Thoracic aorta (tissue), 2 donors: ENCODE measurements at regions not wholly inside any gene's neighbourhood (a gene's known extent, or its start where the extent isn't known, plus 50 kb on each side); places are given as distances from the start of the nearest gene placed in this dataset.

Experiments used
- ATAC-seq: fragments of 150-250 bp; one replicate; pipeline ENCODE4 v1.8.0; 2017; ENCODE audit warnings: low read depth; ENCODE audit not compliant: insufficient number of reproducible peaks, low FRiP score
- DNase-seq: peaks from one replicate; pipeline ENCODE4 v3.0.0-alpha.2; 2020; ENCODE audit warnings: low spot score
- H3K27ac ChIP-seq, 2 donors: fragments of 200-600 bp; sonication (generic); 1 replicate in 1 of 2; 2 replicates in 1 of 2; pipeline ENCODE4 v1.5.1; 2016; ENCODE audit warnings: mild to moderate bottlenecking in 2 of 2, moderate library complexity in 2 of 2
- H3K27me3 ChIP-seq: fragments of 200-600 bp; sonication (generic); replicated peaks from 2 replicates; pipeline ENCODE4 v1.6.0; 2016; ENCODE audit warnings: mild to moderate bottlenecking; ENCODE audit not compliant: insufficient read depth
- H3K36me3 ChIP-seq: fragments of 200-600 bp; sonication (generic); one replicate; pipeline ENCODE4 v1.5.1; 2016
- H3K4me1 ChIP-seq, 2 donors: fragments of 200-600 bp; sonication (generic); 1 replicate in 1 of 2; 2 replicates in 1 of 2; pipeline versions ENCODE4 v1.5.1 to v1.6.0; 2016; ENCODE audit warnings: low read depth in 2 of 2, mild to moderate bottlenecking in 1 of 2; ENCODE audit not compliant: control insufficient read depth in 1 of 2
- H3K4me3 ChIP-seq: fragments of 200-600 bp; sonication (generic); 2 replicates; pipeline ENCODE4 v1.5.1; 2016; ENCODE audit warnings: mild to moderate bottlenecking
- H3K9me3 ChIP-seq: fragments of 200-600 bp; sonication (generic); 2 replicates; pipeline ENCODE4 v1.5.1; 2016
- TF ChIP-seq, protein P1 (sequence below): fragments of 200-600 bp; sonication (generic); IDR thresholded peaks from one replicate; pipeline ENCODE4 v1.5.1; 2019; ENCODE audit warnings: antibody characterized with exemption

DNA sequence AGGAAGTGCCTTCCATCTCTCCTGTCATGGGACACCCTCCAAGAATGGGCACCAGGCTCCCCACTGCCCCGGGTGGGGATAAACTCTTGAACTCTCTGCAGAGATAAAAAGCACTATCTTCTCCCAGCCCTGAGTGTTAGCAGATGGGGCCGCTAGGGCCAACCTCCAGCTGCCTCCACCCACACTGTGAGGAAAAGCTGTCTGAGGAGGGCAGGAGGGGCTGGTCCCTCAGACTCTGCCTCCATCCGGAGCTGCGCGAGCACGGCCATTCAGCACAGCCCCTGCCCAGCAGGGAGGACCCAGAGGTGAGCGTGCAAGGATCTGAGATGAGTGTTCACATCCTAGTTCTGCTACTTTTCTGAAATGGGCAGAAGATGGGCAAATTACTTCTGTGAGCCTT lies 51.8 kb upstream of the TRABD2B start:
- Histone ChIP-seq H3K4me1 (peaks cover 29 to 62% of the 10 kb centered on the region in 2 donors), H3K27ac (peak overlapping the region; percentile 33 to 84), H3K27me3 (no peaks in the 10 kb centered on the region), H3K9me3 (no peaks in the 10 kb centered on the region), H3K36me3 (no peaks in the 10 kb centered on the region), H3K4me3 (no peak overlapping the region)
- no peak for DNase-seq
- TF ChIP-seq, protein P1, sequence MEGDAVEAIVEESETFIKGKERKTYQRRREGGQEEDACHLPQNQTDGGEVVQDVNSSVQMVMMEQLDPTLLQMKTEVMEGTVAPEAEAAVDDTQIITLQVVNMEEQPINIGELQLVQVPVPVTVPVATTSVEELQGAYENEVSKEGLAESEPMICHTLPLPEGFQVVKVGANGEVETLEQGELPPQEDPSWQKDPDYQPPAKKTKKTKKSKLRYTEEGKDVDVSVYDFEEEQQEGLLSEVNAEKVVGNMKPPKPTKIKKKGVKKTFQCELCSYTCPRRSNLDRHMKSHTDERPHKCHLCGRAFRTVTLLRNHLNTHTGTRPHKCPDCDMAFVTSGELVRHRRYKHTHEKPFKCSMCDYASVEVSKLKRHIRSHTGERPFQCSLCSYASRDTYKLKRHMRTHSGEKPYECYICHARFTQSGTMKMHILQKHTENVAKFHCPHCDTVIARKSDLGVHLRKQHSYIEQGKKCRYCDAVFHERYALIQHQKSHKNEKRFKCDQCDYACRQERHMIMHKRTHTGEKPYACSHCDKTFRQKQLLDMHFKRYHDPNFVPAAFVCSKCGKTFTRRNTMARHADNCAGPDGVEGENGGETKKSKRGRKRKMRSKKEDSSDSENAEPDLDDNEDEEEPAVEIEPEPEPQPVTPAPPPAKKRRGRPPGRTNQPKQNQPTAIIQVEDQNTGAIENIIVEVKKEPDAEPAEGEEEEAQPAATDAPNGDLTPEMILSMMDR: no peak
- no peak for ATAC-seq

DNA sequence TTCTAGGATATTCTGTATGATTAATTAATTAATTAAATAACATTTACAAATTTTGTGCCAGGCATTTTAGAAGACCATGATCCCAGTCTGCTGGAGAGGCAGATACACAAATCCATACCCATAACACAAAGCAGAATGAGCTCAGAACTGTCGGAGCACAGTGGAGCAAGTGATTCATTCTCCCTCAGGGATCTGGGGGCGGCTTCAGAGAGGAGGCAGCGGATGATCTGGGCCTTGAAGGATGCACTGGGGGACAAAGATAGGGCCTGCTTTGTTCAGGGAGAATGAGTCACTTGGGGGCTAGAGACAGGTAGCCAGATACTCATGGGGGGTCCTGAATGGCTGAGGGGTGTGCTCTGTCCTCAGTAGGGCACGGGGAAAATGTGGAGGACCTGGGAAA lies 50.9 kb upstream of the TRABD2B start:
- DNase-seq: no peak
- Histone ChIP-seq H3K9me3 (no peaks in the 10 kb centered on the region), H3K27me3 (no peaks in the 10 kb centered on the region), H3K4me3 (no peak overlapping the region), H3K27ac (peak overlapping the region; percentile 63 to 84), H3K4me1 (peaks cover 29 to 53% of the 10 kb centered on the region in 2 donors), H3K36me3 (no peaks in the 10 kb centered on the region)
- TF ChIP-seq, protein P1: no peak
- ATAC-seq: no peak

DNA sequence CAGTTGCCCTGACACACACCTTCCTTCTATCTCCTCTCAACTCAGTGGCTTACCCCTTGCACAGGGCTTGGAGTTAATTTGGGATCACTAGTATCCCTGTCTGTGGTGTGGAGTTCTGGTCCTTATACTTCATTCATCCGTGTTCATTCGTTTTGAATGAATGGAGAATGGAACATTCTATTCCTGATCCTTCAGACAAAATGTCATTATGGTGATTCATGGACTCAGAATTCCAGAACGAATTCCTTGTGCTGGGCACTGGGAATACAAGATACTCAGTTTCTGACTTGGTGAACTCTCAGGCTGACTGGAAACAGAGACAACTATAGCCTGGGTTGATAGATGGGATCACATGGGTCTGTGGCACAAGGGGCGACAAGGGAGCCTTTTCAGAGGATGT lies 49.9 kb upstream of the TRABD2B start:
- Histone ChIP-seq H3K27me3 (no peaks in the 10 kb centered on the region), H3K4me1 (peaks cover 21 to 44% of the 10 kb centered on the region in 2 donors), H3K4me3 (no peak overlapping the region), H3K36me3 (no peaks in the 10 kb centered on the region), H3K27ac (peak overlapping the region; percentile 63 to 84), H3K9me3 (no peaks in the 10 kb centered on the region)
- TF ChIP-seq, protein P1: no peak
- ATAC-seq: peak; percentile 47
- no peak for DNase-seq
